PC-9 (cell line): ENCODE measurements at regions not wholly inside any gene's neighbourhood (a gene's known extent, or its start where the extent isn't known, plus 50 kb on each side); places are given as distances from the start of the nearest gene placed in this dataset.

Experiments
- BruUV-seq: library from RNA; stranded (reverse); fragments of 400-500 nt; replicated peaks from 2 replicates; lab custom pipeline; 2021; lab: Mats Ljungman, UMichigan
- CTCF ChIA-PET: fragments of 300-600 bp; sonication (Branson Sonifier 250); formaldehyde crosslinking; loops from one replicate; lab custom pipeline; 2022; ENCODE audit warnings: antibody characterized with exemption; lab: Charles Lee
- POLR2A ChIA-PET: fragments of 300-600 bp; sonication (Branson Sonifier 250); formaldehyde crosslinking; loops from one replicate; lab custom pipeline; 2022; ENCODE audit warnings: antibody characterized with exemption; ENCODE audit not compliant: unreplicated experiment; lab: Charles Lee
- DNase-seq, 2 experiments: peaks; one replicate each; pipeline versions ENCODE4 v3.0.0 to v3.0.0-alpha.2; 2015 to 2022; ENCODE audit warnings: mixed read lengths in 1 of 2
- H2AFZ ChIP-seq: fragments of 200-600 bp; sonication (generic); 2 replicates; pipeline ENCODE4 v1.8.1; 2017; ENCODE audit warnings: antibody characterized with exemption
- H3F3A ChIP-seq: fragments of 200-600 bp; sonication (generic); 2 replicates; pipeline ENCODE4 v1.8.1; 2017; ENCODE audit warnings: antibody characterized with exemption, mild to moderate bottlenecking, low read depth; ENCODE audit not compliant: insufficient read depth
- H3K27ac ChIP-seq: fragments of 200-600 bp; sonication (generic); 2 replicates; pipeline ENCODE4 v1.6.1; 2016; ENCODE audit warnings: mixed run types
- H3K27me3 ChIP-seq: fragments of 200-600 bp; sonication (generic); 2 replicates; pipeline ENCODE4 v1.6.1; 2016; ENCODE audit warnings: low read depth, mixed run types; ENCODE audit not compliant: insufficient read depth
- H3K36me3 ChIP-seq: fragments of 200-600 bp; sonication (generic); 2 replicates; pipeline ENCODE4 v1.6.1; 2016; ENCODE audit warnings: low read depth, mixed run types
- H3K4me1 ChIP-seq: fragments of 200-600 bp; sonication (generic); replicated peaks from 2 replicates; pipeline ENCODE4 v1.6.1; 2016; ENCODE audit warnings: mixed run types; ENCODE audit not compliant: insufficient read depth
- H3K4me2 ChIP-seq: fragments of 200-600 bp; sonication (generic); 2 replicates; pipeline ENCODE4 v1.6.1; 2017; ENCODE audit warnings: mixed run types
- H3K4me3 ChIP-seq: fragments of 200-600 bp; sonication (generic); 2 replicates; pipeline ENCODE4 v1.6.1; 2016; ENCODE audit warnings: mixed run types
- H3K79me2 ChIP-seq: fragments of 200-600 bp; sonication (generic); 2 replicates; pipeline ENCODE4 v1.6.1; 2017; ENCODE audit warnings: low read depth, mixed run types
- H3K9me2 ChIP-seq: fragments of 200-600 bp; sonication (generic); 2 replicates; pipeline ENCODE4 v1.8.1; 2017; ENCODE audit warnings: mild to moderate bottlenecking; ENCODE audit not compliant: insufficient read depth
- H3K9me3 ChIP-seq: fragments of 200-600 bp; sonication (generic); 2 replicates; pipeline ENCODE4 v1.8.1; 2016; ENCODE audit warnings: low read depth; ENCODE audit not compliant: insufficient read depth
- H4K20me1 ChIP-seq: fragments of 200-600 bp; sonication (generic); 2 replicates; pipeline ENCODE4 v1.8.1; 2017; ENCODE audit not compliant: insufficient read depth
- CTCF ChIP-seq: fragments of 200-600 bp; sonication (generic); conservative IDR thresholded peaks from 2 replicates; pipeline ENCODE4 v1.6.1; 2017; ENCODE audit warnings: mixed run types, antibody characterized with exemption, mild to moderate bottlenecking, moderate library complexity
- EZH2 ChIP-seq: fragments of 200-600 bp; sonication (generic); IDR thresholded peaks from 2 replicates; pipeline ENCODE4 v1.8.0; 2017; ENCODE audit warnings: antibody characterized with exemption, low read depth
- intact Hi-C: fragments of 100-400 bp; cut with micrococcal nuclease; formaldehyde crosslinking; loops from one replicate; pipeline ENCODE4 v1.10.0; 2022; ENCODE audit not compliant: unreplicated experiment

GRCh38 chr18:78610179-78610578 lies 369.4 kb upstream of the SALL3 start:
- Histone ChIP-seq H3K36me3 (no peaks in the 10 kb centered on the region), H3K9me3 (no peaks in the 10 kb centered on the region), H3K79me2 (no peaks in the 10 kb centered on the region), H2AFZ (no peak overlapping the region), H4K20me1 (no peaks in the 10 kb centered on the region), H3K27ac (no peak overlapping the region), H3K27me3 (peaks cover 61% of the 10 kb centered on the region), H3K4me3 (no peak overlapping the region), H3K4me2 (no peak overlapping the region), H3K4me1 (no peaks in the 10 kb centered on the region), H3F3A (no peaks in the 10 kb centered on the region), H3K9me2 (no peaks in the 10 kb centered on the region)
- intact Hi-C loops = no loop called here
- BruUV-seq = no TSS peak
- DNase-seq = no peak
- ChIA-PET POLR2A (no interaction called here), CTCF (no interaction called here)
- TF ChIP-seq CTCF (no peak), EZH2 (no peak)

GRCh38 chr18:78611201-78611800 lies 368.3 kb upstream of the SALL3 start:
- CTCF ChIA-PET = no interaction called here

GRCh38 chr18:78611869-78612268 lies 367.7 kb upstream of the SALL3 start:
- no peak for TF ChIP-seq CTCF
- DNase-seq = no peak
- ChIA-PET CTCF (no interaction called here), POLR2A (no interaction called here)
- H3K4me2 ChIP-seq = no peak overlapping the region
- no peaks in the 10 kb centered on the region for H3K4me1 ChIP-seq
- H3F3A ChIP-seq = no peaks in the 10 kb centered on the region
- intact Hi-C loops = no loop called here
- H3K9me3 ChIP-seq = no peaks in the 10 kb centered on the region
- no peak overlapping the region for H3K4me3 ChIP-seq
- H3K79me2 ChIP-seq = no peaks in the 10 kb centered on the region
- peaks cover 60% of the 10 kb centered on the region for H3K27me3 ChIP-seq
- H3K9me2 ChIP-seq = no peaks in the 10 kb centered on the region
- no peak overlapping the region for H2AFZ ChIP-seq
- H3K36me3 ChIP-seq = no peaks in the 10 kb centered on the region
- H4K20me1 ChIP-seq = no peaks in the 10 kb centered on the region
- H3K27ac ChIP-seq = no peak overlapping the region
- BruUV-seq = no TSS peak

More at GRCh38 chr18:78611201-78611800, 368.3 kb upstream of the SALL3 start:
- Histone ChIP-seq H3K79me2 (no peaks in the 10 kb centered on the region), H3K4me2 (no peak overlapping the region), H4K20me1 (no peaks in the 10 kb centered on the region), H3K27me3 (peaks cover 55% of the 10 kb centered on the region), H3K4me1 (no peaks in the 10 kb centered on the region), H3F3A (no peaks in the 10 kb centered on the region), H3K9me3 (no peaks in the 10 kb centered on the region), H3K36me3 (no peaks in the 10 kb centered on the region), H3K4me3 (no peak overlapping the region), H3K27ac (no peak overlapping the region), H3K9me2 (no peaks in the 10 kb centered on the region), H2AFZ (no peak overlapping the region)
- intact Hi-C loops = no loop called here
- TF ChIP-seq CTCF (no peak), EZH2 (no peak)
- BruUV-seq = no TSS peak
- DNase-seq = no peak
- POLR2A ChIA-PET = no interaction called here
